Caki2 (cell line): ENCODE measurements at regions not wholly inside any gene's neighbourhood (a gene's known extent, or its start where the extent isn't known, plus 50 kb on each side); places are given as distances from the start of the nearest gene placed in this dataset.
A peak's percentile ranks its signal among the peaks of the same experiment; 100 is the strongest.

Experiments used
- DNase-seq: peaks from one replicate; pipeline ENCODE4 v3.0.0-alpha.2; 2015; ENCODE audit warnings: low read depth
- in situ Hi-C: cut with HindIII; loops from 2 replicates; pipeline ENCODE4 v1.10.0; 2016; ENCODE audit warnings: low sequenced_read_pairs, low pct_unique_long_range_greater_than_20kb, mixed read lengths

- DNase-seq: no peak
- in situ Hi-C loops: no loop called here
These were observed 478.6 kb upstream of the WWC1 start for GRCh38 chr5:167812871-167813270.

GRCh38 chr5:167813389-167813788 lies 478.1 kb upstream of the WWC1 start:
- in situ Hi-C loops: no loop called here
- DNase-seq: no peak

GRCh38 chr5:167814040-167814439 lies 477.4 kb upstream of the WWC1 start:
- in situ Hi-C loops: no loop called here
- no peak for DNase-seq

GRCh38 chr5:167814828-167815227 lies 476.6 kb upstream of the WWC1 start:
- in situ Hi-C loops: no loop called here
- peak; percentile 25 for DNase-seq

GRCh38 chr5:167816354-167816753 lies 475.1 kb upstream of the WWC1 start:
- in situ Hi-C loops: no loop called here
- DNase-seq: no peak

GRCh38 chr5:167816864-167817263 lies 474.6 kb upstream of the WWC1 start:
- in situ Hi-C loops: no loop called here
- DNase-seq: no peak

- in situ Hi-C loops: no loop called here
- no peak for DNase-seq
These were observed 472.0 kb upstream of the WWC1 start for GRCh38 chr5:167819406-167819805.

- DNase-seq: no peak
- in situ Hi-C loops: no loop called here
These were observed 471.1 kb upstream of the WWC1 start for GRCh38 chr5:167820101-167820990.

- no peak for DNase-seq
- in situ Hi-C loops: no loop called here
These were observed 470.3 kb upstream of the WWC1 start for GRCh38 chr5:167821151-167821550.

GRCh38 chr5:167821669-167822068 lies 469.8 kb upstream of the WWC1 start:
- in situ Hi-C loops: no loop called here
- DNase-seq: no peak

GRCh38 chr5:167822241-167822640 lies 469.2 kb upstream of the WWC1 start:
- in situ Hi-C loops: no loop called here

GRCh38 chr5:167823405-167823804 lies 468.0 kb upstream of the WWC1 start:
- no peak for DNase-seq
- in situ Hi-C loops: no loop called here

More at GRCh38 chr5:167822241-167822640, 469.2 kb upstream of the WWC1 start:
- DNase-seq: no peak

GRCh38 chr5:167827766-167828165 lies 463.7 kb upstream of the WWC1 start:
- in situ Hi-C loops: no loop called here
- DNase-seq: no peak

GRCh38 chr5:167831754-167832504 lies 459.5 kb upstream of the WWC1 start:
- in situ Hi-C loops: no loop called here
- DNase-seq: no peak

GRCh38 chr5:167832609-167833008 lies 458.8 kb upstream of the WWC1 start:
- no peak for DNase-seq
- in situ Hi-C loops: no loop called here

GRCh38 chr5:167833456-167833855 lies 458.0 kb upstream of the WWC1 start:
- in situ Hi-C loops: no loop called here
- no peak for DNase-seq

- in situ Hi-C loops: no loop called here
- DNase-seq: no peak
These were observed 456.3 kb upstream of the WWC1 start for GRCh38 chr5:167835146-167835545.

GRCh38 chr5:167837127-167837526 lies 454.3 kb upstream of the WWC1 start:
- no peak for DNase-seq
- in situ Hi-C loops: no loop called here

- in situ Hi-C loops: no loop called here
- DNase-seq: no peak
These were observed 452.4 kb upstream of the WWC1 start for GRCh38 chr5:167839065-167839464.
